H9 (cell line): ENCODE measurements at regions not wholly inside any gene's neighbourhood (a gene's known extent, or its start where the extent isn't known, plus 50 kb on each side); places are given as distances from the start of the nearest gene placed in this dataset.

Source experiments
- DNase-seq: peaks from one replicate; pipeline ENCODE4 v3.0.0-alpha.2; 2017
- H2AFZ ChIP-seq: one replicate; pipeline ENCODE4 v1.6.1; 2013; ENCODE audit warnings: mild to moderate bottlenecking, low read length, control low read depth, moderate library complexity
- H2AK5ac ChIP-seq: 2 replicates; pipeline ENCODE4 v1.6.1; 2013; ENCODE audit warnings: low read length, control low read depth, mixed read lengths; ENCODE audit not compliant: insufficient read length
- H2BK120ac ChIP-seq: one replicate; pipeline ENCODE4 v1.6.1; 2013; ENCODE audit warnings: low read depth, mild to moderate bottlenecking, low read length, control low read depth, inconsistent platforms; ENCODE audit not compliant: poor library complexity, severe bottlenecking
- H2BK12ac ChIP-seq: 2 replicates; pipeline ENCODE4 v1.6.1; 2013; ENCODE audit warnings: low read length, control low read depth, mixed read lengths, low read depth; ENCODE audit not compliant: insufficient read length
- H2BK15ac ChIP-seq: 2 replicates; pipeline ENCODE4 v1.6.1; 2013; ENCODE audit warnings: low read depth, low read length, control low read depth
- H2BK20ac ChIP-seq: one replicate; pipeline ENCODE4 v1.6.1; 2013; ENCODE audit warnings: low read depth, mild to moderate bottlenecking, low read length, control low read depth, inconsistent platforms; ENCODE audit not compliant: poor library complexity, severe bottlenecking
- H2BK5ac ChIP-seq: 2 replicates; pipeline ENCODE4 v1.6.1; 2013; ENCODE audit warnings: low read length, control low read depth, mixed read lengths; ENCODE audit not compliant: insufficient read length
- H3K14ac ChIP-seq: 2 replicates; pipeline ENCODE4 v1.6.1; 2013; ENCODE audit warnings: low read length, control low read depth; ENCODE audit not compliant: insufficient read depth
- H3K18ac ChIP-seq: 2 replicates; pipeline ENCODE4 v1.6.1; 2013; ENCODE audit warnings: low read depth, mild to moderate bottlenecking, mixed read lengths, low read length, control low read depth; ENCODE audit not compliant: insufficient read length
- H3K23ac ChIP-seq: 2 replicates; pipeline ENCODE4 v1.6.1; 2013; ENCODE audit warnings: low read length, control low read depth, mixed read lengths, low read depth; ENCODE audit not compliant: insufficient read length
- H3K23me2 ChIP-seq: 2 replicates; pipeline ENCODE4 v1.6.1; 2013; ENCODE audit warnings: low read depth, mild to moderate bottlenecking, mixed read lengths, low read length, control low read depth; ENCODE audit not compliant: insufficient read length, poor library complexity, severe bottlenecking
- H3K27ac ChIP-seq: 2 replicates; pipeline ENCODE4 v1.5.1; 2013; ENCODE audit warnings: low read length, control low read depth, mixed read lengths, low read depth; ENCODE audit not compliant: insufficient read length
- H3K27me3 ChIP-seq: 2 replicates; pipeline ENCODE4 v1.6.1; 2013; ENCODE audit warnings: low read length, control low read depth, inconsistent platforms; ENCODE audit not compliant: insufficient read depth
- H3K4ac ChIP-seq: 2 replicates; pipeline ENCODE4 v1.6.1; 2013; ENCODE audit warnings: low read depth, mild to moderate bottlenecking, control low read depth, inconsistent platforms, low read length, moderate library complexity
- H3K4me1 ChIP-seq: 2 replicates; pipeline ENCODE4 v1.6.1; 2013; ENCODE audit warnings: low read length, control low read depth, inconsistent platforms; ENCODE audit not compliant: insufficient read depth
- H3K4me2 ChIP-seq: 2 replicates; pipeline ENCODE4 v1.6.1; 2013; ENCODE audit warnings: low read length, control low read depth, mixed read lengths; ENCODE audit not compliant: insufficient read length, insufficient read depth
- H3K56ac ChIP-seq: 2 replicates; pipeline ENCODE4 v1.6.1; 2013; ENCODE audit warnings: low read depth, mild to moderate bottlenecking, mixed read lengths, low read length, control low read depth; ENCODE audit not compliant: insufficient read length
- H3K79me1 ChIP-seq: 2 replicates; pipeline ENCODE4 v1.6.1; 2013; ENCODE audit warnings: low read depth, mild to moderate bottlenecking, moderate library complexity, low read length, control low read depth, inconsistent platforms; ENCODE audit not compliant: insufficient read depth, poor library complexity, severe bottlenecking
- H3K79me2 ChIP-seq: 2 replicates; pipeline ENCODE4 v1.6.1; 2013; ENCODE audit warnings: low read length, control low read depth, inconsistent platforms; ENCODE audit not compliant: insufficient read depth
- H3K9ac ChIP-seq: 2 replicates; pipeline ENCODE4 v1.6.1; 2013; ENCODE audit warnings: low read length, control low read depth, mixed read lengths; ENCODE audit not compliant: insufficient read length; ENCODE audit errors: extremely low read depth
- H3K9me3 ChIP-seq: one replicate; pipeline ENCODE4 v1.6.1; 2013; ENCODE audit warnings: low read depth, low read length, inconsistent platforms; ENCODE audit not compliant: control insufficient read depth
- H3T11ph ChIP-seq: one replicate; pipeline ENCODE4 v1.6.1; 2013; ENCODE audit warnings: mild to moderate bottlenecking, low read length, control low read depth, inconsistent platforms
- H4K20me1 ChIP-seq: one replicate; pipeline ENCODE4 v1.6.1; 2013; ENCODE audit not compliant: control insufficient read depth, insufficient read length, insufficient read depth
- H4K5ac ChIP-seq: 2 replicates; pipeline ENCODE4 v1.6.1; 2013; ENCODE audit warnings: low read depth, mild to moderate bottlenecking, mixed read lengths, low read length, control low read depth; ENCODE audit not compliant: insufficient read length
- H4K8ac ChIP-seq: replicated peaks from 2 replicates; pipeline ENCODE4 v1.6.1; 2013; ENCODE audit warnings: low read length, control low read depth, mixed read lengths, low read depth; ENCODE audit not compliant: insufficient read length
- H4K91ac ChIP-seq: 2 replicates; pipeline ENCODE4 v1.6.1; 2013; ENCODE audit warnings: low read depth, mild to moderate bottlenecking, moderate library complexity, mixed read lengths, low read length, control low read depth; ENCODE audit not compliant: insufficient read length
- H3K27ac Mint-ChIP-seq, 3 experiments: 2 replicates in 2 of 3; 3 replicates in 1 of 3; pipeline ENCODE4 v1.8.0; 2020 to 2021; ENCODE audit warnings: mixed read lengths in 3 of 3, mild to moderate bottlenecking in 1 of 3, moderate library complexity in 1 of 3
- H3K27me3 Mint-ChIP-seq: 2 replicates; pipeline ENCODE4 v1.8.0; 2021; ENCODE audit warnings: low read depth, mild to moderate bottlenecking, moderate library complexity, mixed read lengths
- H3K36me3 Mint-ChIP-seq, 3 experiments: 2 replicates in 2 of 3; 3 replicates in 1 of 3; pipeline ENCODE4 v1.8.0; 2020 to 2021; ENCODE audit warnings: low read depth in 3 of 3, mixed read lengths in 3 of 3; ENCODE audit not compliant: insufficient read depth in 1 of 3
- H3K4me1 Mint-ChIP-seq, 2 experiments: 2 replicates each; pipeline ENCODE4 v1.8.0; 2020; ENCODE audit warnings: mixed read lengths in 2 of 2
- H3K4me3 Mint-ChIP-seq, 2 experiments: 2 replicates in 1 of 2; 3 replicates in 1 of 2; pipeline ENCODE4 v1.8.0; 2020 to 2021; ENCODE audit warnings: mild to moderate bottlenecking in 2 of 2, mixed read lengths in 2 of 2, moderate library complexity in 1 of 2
- H3K9me3 Mint-ChIP-seq, 2 experiments: 2 replicates in 1 of 2; 3 replicates in 1 of 2; pipeline ENCODE4 v1.8.0; 2020; ENCODE audit warnings: mild to moderate bottlenecking in 2 of 2, mixed read lengths in 2 of 2, moderate library complexity in 1 of 2
- WGBS: extraction: QIAGEN DNeasy Blood & Tissue Kit; methylation state at CpG from one replicate; pipeline ENCODE4 v1.1.7; 2013; ENCODE audit warnings: missing lambda C conversion rate, low lambda C conversion rate, mixed read lengths; ENCODE audit not compliant: insufficient read length; ENCODE audit errors: extremely low coverage; 5-methylcytosine and 5-hydroxymethylcytosine counted together
- TF ChIP-seq, protein P1 (sequence below): fragments of 200-600 bp; sonication (generic); conservative IDR thresholded peaks from 3 replicates; pipeline ENCODE4 v1.8.0; 2021; ENCODE audit warnings: antibody characterized with exemption, mild to moderate bottlenecking

DNA sequence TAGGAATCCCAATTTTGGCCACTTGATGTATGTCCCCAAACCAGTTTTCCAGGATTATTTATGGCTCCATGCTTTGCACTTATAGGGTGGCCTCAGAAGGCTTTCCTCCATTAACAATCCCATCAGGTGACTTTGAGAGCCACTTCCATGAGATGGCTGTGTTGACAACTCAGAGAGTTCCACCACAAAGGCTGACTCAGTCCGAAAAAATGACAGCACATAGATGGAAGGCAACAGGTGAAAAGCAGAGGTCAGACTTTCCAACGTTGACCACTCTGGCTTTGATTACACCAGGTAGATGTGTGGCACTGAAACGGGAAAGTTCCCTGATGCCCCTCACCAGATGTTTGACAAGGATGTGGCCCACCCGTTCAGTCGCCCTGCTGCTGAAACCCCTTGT, 431.4 kb upstream of the TNP1 start:
- Histone ChIP-seq H3K4me2 (no peak overlapping the region), H2BK5ac (no peak overlapping the region), H3K23me2 (no peaks in the 10 kb centered on the region), H2AFZ (no peak overlapping the region), H2BK15ac (no peak overlapping the region), H3K27ac (no peak overlapping the region), H3K4ac (no peak overlapping the region), H4K20me1 (no peaks in the 10 kb centered on the region), H3K18ac (no peak overlapping the region), H3T11ph (no peak overlapping the region), H4K91ac (no peak overlapping the region), H4K5ac (no peak overlapping the region), H3K79me2 (no peaks in the 10 kb centered on the region), H3K9ac (no peak overlapping the region), H2BK12ac (no peak overlapping the region), H2AK5ac (no peak overlapping the region), H2BK20ac (no peak overlapping the region), H3K4me1 (peaks cover 8% of the 10 kb centered on the region; the same call in 1 of the 2 replicates), H3K56ac (no peak overlapping the region), H3K79me1 (no peaks in the 10 kb centered on the region), H4K8ac (no peak overlapping the region), H3K14ac (no peak overlapping the region), H2BK120ac (no peak overlapping the region), H3K27me3 (no peaks in the 10 kb centered on the region), H3K23ac (no peak overlapping the region), H3K9me3 (peaks cover 11% of the 10 kb centered on the region)
- WGBS = no CpG with 5 or more reads among the region's 5 CpGs
- H3K36me3 Mint-ChIP-seq = peaks cover 8 to 18% (median 10%) of the 10 kb centered on the region in 3 experiments; a peak in 6 of 7 replicates
- H3K27me3 Mint-ChIP-seq = peaks cover 37% of the 10 kb centered on the region
- peaks cover 14 to 18% of the 10 kb centered on the region in 2 experiments for H3K4me1 Mint-ChIP-seq
- H3K9me3 Mint-ChIP-seq = peaks cover 15 to 17% of the 10 kb centered on the region in 2 experiments
- H3K4me3 Mint-ChIP-seq = no peak overlapping the region
- TF ChIP-seq, protein P1, sequence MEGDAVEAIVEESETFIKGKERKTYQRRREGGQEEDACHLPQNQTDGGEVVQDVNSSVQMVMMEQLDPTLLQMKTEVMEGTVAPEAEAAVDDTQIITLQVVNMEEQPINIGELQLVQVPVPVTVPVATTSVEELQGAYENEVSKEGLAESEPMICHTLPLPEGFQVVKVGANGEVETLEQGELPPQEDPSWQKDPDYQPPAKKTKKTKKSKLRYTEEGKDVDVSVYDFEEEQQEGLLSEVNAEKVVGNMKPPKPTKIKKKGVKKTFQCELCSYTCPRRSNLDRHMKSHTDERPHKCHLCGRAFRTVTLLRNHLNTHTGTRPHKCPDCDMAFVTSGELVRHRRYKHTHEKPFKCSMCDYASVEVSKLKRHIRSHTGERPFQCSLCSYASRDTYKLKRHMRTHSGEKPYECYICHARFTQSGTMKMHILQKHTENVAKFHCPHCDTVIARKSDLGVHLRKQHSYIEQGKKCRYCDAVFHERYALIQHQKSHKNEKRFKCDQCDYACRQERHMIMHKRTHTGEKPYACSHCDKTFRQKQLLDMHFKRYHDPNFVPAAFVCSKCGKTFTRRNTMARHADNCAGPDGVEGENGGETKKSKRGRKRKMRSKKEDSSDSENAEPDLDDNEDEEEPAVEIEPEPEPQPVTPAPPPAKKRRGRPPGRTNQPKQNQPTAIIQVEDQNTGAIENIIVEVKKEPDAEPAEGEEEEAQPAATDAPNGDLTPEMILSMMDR = no peak
- H3K27ac Mint-ChIP-seq = no peak overlapping the region
- no peak for DNase-seq
